GM12865 (cell line): ENCODE measurements at regions not wholly inside any gene's neighbourhood (a gene's known extent, or its start where the extent isn't known, plus 50 kb on each side); places are given as distances from the start of the nearest gene placed in this dataset.

Source experiments
- DNase-seq: peaks from one replicate; pipeline ENCODE4 v3.0.0; 2010; ENCODE audit warnings: low read depth
- H3K4me3 ChIP-seq: 2 replicates; pipeline ENCODE4 v1.5.1; 2011; ENCODE audit warnings: mild to moderate bottlenecking, low read depth, low read length, control low read depth
- CTCF ChIP-seq: IDR thresholded peaks from 2 replicates; pipeline ENCODE4 v1.5.1; 2011; ENCODE audit warnings: low read length, control low read depth, low read depth, inconsistent platforms; ENCODE audit not compliant: insufficient read depth; ENCODE audit errors: missing control alignments

- TF ChIP-seq CTCF, result no peak
- no peak overlapping the region for H3K4me3 ChIP-seq
- DNase-seq, result no peak
These were observed 213.9 kb upstream of the RBMS3 start for GRCh38 chr3:29067007-29067406.

GRCh38 chr3:29070959-29071634 is 209.8 kb upstream of the RBMS3 start:
- TF ChIP-seq CTCF, result no peak
- DNase-seq, result no peak
- no peak overlapping the region for H3K4me3 ChIP-seq

GRCh38 chr3:29072611-29073010 is 208.3 kb upstream of the RBMS3 start:
- DNase-seq, result no peak
- no peak for TF ChIP-seq CTCF
- no peak overlapping the region for H3K4me3 ChIP-seq

- no peak overlapping the region for H3K4me3 ChIP-seq
- no peak for TF ChIP-seq CTCF
- DNase-seq, result no peak
These were observed 203.5 kb upstream of the RBMS3 start for GRCh38 chr3:29077356-29077755.

GRCh38 chr3:29079358-29079757 is 201.5 kb upstream of the RBMS3 start:
- H3K4me3 ChIP-seq, result no peak overlapping the region
- no peak for DNase-seq
- no peak for TF ChIP-seq CTCF

GRCh38 chr3:29080967-29081366 is 199.9 kb upstream of the RBMS3 start:
- no peak for DNase-seq
- no peak overlapping the region for H3K4me3 ChIP-seq
- TF ChIP-seq CTCF, result no peak

- no peak for DNase-seq
- TF ChIP-seq CTCF, result no peak
- H3K4me3 ChIP-seq, result no peak overlapping the region
These were observed 197.8 kb upstream of the RBMS3 start for GRCh38 chr3:29083081-29083480.
